ENCODE measurements at regions not wholly inside any gene's neighbourhood (a gene's known extent, or its start where the extent isn't known, plus 50 kb on each side); places are given as distances from the start of the nearest gene placed in this dataset.
"Not testable (repeated sequence)": the region's sequence is repeated elsewhere in the genome, so short reads cannot be mapped to it uniquely, and the experiment has no call there.

DNA sequence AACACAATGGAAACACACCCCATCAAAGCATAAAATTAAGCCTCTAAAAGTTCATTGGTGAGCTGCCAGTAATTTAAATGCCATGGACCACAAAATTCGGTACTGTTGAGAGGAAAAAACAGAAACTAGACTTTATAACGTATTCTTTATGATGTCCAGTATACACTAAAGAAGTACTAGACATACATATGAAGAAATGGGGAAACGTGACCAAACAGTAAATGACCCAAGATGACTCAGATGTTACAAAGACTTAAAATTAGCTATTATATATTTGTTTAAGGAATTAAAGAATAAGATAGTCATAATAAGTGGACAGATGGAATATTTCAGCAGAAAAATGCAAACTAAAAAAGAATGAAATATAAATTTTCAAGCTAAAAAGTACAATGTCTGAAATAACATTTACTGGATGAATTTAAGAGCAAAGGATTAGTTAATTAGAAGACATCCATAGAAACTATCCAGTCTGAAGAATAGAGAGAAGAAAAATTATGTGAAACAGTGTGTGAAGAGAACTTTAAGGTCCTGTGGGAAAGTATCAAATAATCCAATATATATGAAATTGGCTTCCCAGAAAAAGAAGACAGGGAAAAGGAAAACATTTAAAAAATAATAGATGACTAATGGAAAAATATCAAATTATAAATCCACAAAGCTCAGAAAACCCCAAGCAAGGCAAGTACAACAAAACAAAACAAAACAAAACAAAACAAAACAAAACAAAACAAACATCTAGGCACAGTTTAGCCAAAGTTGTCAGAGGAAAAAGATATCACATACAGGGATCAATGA lies 69.4 kb downstream of the SAMD9 start:
- no peak for DNase-seq (ENCODE audit: low read depth in 4 of 4, low spot score in 1 of 4)

DNA sequence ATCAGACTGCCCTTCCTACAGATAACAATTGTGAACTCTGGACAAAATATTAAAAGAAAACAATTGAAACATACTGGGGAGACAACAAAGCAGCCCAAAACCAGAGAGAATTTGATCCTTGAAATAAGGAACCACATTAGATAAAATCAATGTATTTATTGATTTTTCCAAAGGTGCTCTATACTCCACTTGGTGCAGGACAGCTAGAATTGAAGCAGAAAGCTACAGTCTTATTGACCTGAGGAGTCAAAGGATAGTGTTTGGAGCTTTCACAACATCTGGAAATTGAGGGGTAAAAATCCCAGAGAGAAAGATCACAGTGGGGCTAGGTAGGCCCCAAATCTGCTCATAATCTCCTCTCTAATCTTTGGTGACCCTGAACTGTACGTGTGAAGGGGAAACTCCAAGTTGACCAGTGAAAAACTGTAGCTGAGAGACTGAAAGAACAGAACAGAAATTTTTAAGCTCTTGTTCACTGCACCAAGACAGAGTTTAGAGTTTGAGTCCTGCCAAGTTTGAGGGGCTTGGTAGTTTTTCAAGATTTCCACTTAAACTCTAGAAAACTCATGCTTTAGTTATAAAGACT lies 70.2 kb downstream of the SAMD9 start:
- no peak for DNase-seq (ENCODE audit: low read depth in 4 of 4, low spot score in 1 of 4)

DNA sequence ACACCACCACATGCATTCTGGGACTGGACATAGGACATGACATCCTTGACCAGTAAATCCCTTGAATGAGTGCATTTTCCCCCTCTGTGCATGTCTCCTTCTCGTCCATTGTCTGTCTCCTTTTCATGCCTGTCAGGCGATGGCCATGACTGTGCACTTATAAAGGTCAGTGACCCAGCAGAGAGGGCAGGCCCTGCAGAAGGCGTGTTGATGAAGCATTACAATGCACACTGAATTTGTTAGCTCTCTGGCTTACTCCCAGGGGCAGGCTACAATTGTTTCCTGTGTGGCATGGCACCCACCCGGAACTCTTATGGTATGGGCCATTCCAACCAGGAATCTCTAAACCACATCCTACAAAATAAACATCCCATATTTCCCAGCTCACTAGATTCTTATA lies 71.1 kb downstream of the SAMD9 start:
- no peak for DNase-seq (ENCODE audit: low read depth in 4 of 4, low spot score in 1 of 4)

DNA sequence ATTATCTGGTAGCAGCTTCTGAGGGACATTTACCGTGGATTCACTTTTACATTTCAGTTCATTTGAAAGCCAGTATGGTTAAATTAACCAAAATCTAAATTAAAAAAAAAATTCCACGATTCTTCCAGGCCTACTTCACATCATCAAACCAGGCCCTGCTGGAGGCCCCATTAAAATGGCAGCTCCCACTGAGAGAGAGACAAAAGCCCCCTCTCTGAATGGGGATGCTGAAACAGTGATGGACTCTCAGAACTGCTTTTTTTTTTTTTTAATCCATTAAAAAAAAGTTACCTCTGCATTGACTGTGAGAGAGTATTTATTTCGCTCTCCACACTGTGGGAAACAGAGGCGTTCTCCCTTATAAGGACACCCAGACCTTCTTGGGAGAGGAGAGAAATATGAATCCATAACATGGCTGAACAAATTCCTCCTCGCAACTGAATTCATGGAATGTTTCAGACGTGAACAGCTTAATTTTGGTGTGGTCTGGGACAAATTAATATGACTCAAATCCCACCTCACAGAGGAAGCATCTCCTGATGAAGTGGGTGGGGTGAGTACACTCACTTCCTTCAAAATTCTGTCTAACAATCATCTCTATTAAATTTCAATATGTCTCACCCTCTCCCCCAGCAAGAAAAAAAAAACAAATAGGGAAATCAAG lies 73.5 kb downstream of the SAMD9 start:
- no peak for DNase-seq (ENCODE audit: low read depth in 4 of 4, low spot score in 1 of 4)

DNA sequence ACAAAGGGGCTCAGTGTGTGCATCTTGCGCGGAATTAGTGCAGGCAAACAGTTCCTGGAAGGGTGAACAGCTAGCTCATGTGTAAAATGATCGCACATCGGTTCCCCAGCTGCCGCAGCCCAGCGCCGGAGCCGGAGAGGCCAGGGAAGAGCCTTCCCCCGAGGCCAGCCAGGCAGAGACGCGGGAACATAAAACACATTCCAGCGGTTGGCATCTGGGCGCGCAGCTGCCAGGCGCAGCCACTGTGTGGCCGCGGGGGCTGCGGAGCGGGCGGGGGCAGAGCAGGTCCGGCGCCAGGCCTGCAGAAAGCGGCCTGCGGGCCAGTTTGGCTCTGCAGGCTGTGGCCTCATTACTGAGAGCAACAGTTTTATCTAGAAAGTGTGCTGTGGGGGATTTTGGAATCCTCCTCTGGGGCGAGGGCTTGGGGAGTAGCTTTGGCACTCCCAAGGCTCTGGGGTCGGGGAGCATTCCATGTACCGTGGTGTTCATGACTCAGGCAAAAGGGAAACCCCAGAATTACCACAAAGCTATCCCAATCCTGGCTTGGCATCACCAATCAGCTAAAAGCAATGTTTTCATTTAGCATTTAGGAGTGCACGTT lies 74.3 kb downstream of the SAMD9 start:
- DNase-seq (ENCODE audit: low read depth in 4 of 4, low spot score in 1 of 4): no peak

DNA sequence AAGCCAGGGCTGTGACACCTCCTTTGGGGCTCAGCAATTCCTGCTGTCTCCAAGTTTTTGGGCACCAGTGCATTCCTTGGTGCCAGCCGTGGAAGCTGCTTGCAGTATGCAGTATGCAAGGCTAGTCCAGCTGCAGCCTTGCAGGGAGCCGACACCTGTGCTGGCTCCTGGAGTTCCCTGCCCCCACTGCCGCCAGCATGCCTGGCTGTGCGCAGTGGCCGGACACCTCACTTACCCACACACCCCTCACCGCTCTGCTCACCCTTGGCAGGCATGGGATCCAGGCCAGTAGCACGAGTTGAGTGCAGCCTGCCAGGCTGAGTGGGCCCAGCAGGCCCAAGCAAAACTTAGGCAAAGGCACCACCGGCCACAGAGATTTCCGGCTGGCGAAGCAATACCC lies 77.4 kb downstream of the SAMD9 start:
- DNase-seq (ENCODE audit: low read depth in 4 of 4, low spot score in 1 of 4): no peak

DNA sequence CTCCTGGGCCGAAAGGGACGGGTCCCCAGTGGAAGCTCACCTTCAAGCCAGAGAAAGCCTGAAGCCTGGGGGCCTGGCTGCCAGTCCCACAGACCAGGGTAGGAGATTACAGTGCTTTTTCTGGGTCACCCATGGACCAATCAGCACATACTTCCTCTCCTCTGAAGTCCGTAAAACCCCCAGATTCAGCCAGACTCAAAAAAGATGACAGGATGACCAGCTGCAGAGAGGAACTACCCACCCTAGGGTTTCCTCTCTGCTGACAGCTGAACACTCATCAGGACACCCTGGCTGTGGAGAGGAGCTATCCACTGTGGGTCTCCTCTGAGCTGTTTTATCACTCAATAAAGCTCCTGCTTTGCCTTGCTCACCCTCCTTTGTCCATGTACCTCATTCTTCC lies 78.0 kb downstream of the SAMD9 start:
- DNase-seq (ENCODE audit: low read depth in 4 of 4, low spot score in 1 of 4): no peak

DNA sequence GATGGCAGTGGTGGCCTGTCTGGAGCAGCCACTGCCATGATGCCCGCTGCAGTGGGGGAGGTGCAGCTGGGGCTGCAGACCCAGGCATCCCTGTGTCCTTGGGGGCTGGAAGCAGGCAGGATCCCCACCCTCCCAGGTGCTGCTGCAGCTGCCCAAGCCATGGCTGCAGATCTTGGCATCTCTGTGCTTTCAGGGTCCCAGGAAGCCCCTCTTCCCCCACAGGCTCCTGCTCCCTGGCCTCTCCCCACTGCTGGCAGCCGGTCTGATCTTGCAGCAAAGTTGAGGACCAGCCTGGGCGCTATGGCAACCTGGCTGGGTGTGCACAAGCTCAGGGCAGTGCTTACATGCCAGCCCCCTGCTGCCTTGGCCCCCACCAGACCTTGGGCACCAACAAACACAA lies 78.5 kb downstream of the SAMD9 start:
- DNase-seq (ENCODE audit: low read depth in 4 of 4, low spot score in 1 of 4): no peak

DNA sequence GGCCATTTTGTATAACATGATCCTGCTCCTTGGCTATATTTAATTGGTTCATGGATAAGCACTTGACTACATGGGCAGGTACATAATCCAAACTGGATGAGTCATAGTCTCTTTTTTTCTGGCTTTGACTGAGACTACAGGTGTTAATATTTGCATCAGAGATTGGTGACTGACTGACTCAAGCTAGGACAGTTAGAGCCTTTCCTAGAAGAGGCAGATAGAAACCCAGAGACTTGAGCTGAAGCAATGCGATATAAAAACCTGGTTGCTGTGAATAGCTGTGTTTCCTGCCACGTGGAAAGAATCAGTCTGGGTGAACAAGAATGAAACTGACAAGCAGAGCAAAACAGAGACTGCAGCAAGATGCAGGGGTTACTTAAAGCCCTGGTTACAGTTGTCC lies 81.0 kb downstream of the SAMD9 start:
- DNase-seq (ENCODE audit: low read depth in 4 of 4, low spot score in 1 of 4): peak in 1 of 4 experiments; percentile 16

DNA sequence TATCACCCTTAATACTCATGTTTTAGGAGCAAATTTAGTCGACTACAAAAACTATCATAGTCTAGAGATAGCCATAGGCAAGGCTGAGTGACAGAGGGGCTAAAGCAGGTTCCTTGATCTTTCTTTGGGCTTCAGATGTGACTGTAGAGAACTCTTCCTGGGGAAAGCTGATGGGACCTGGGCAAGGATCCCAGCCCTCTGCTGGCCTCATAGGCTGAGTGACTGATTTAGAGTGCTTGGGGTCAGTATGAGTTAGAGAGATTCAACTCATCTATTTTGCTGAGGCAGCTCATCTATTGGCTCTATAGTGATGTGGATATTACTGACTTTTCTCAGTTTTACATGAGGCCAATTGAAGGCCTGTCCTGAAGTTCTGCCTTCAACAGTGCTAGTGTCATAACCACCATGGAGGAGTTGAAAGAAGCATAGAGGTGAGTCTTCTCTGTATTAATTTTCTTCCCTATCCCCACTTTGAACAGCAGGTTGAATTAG lies 81.6 kb downstream of the SAMD9 start:
- DNase-seq (ENCODE audit: low read depth in 4 of 4, low spot score in 1 of 4): no peak

DNA sequence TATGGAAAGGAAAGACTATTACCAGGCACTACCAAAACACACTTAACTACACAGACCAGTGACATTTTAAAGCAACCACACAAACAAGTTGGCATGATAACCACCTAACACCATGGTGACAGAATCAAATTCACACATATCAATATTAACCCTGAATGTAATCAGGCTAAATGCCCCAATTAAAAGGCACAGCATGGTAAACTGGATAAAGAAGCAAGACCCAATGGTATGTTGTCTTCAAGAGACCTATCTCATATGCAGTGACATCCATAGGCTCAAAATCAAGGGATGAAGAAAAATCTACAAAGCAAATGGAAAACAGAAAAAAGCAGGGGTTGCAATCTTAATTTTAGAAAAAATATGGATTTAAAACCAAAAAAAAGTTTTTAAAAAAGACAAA lies 86.0 kb downstream of the SAMD9 start:
- DNase-seq (ENCODE audit: low read depth in 4 of 4, low spot score in 1 of 4): no peak

DNA sequence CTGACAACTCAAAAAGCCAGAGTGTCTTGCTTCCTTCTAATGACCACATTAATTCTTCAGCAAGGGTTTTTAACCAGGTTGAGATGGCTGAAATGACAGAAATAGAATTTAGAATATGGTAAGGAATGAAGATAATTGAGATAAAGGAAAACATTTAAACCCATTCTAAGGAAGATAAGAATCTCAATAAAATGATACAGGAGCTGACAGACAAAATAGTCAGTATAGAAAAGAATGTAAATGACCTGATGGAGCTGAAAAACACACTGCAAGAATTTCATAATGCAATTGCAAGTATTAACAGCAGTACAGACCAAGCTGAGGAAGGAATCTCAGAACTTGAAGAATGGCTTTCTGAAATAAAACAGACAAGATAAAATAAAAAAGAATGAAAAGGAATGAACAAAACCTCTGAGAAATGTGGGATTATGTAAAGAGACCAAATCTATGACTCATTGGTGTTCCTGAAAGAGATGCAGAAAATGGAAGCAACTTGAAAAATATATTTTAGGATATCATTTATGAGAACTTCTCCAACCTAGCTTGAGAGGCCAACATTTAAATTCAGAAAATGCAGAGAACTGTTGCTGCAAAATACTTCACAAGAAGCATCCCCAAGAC lies 87.1 kb downstream of the SAMD9 start:
- no peak for DNase-seq (ENCODE audit: low read depth in 4 of 4, low spot score in 1 of 4)

DNA sequence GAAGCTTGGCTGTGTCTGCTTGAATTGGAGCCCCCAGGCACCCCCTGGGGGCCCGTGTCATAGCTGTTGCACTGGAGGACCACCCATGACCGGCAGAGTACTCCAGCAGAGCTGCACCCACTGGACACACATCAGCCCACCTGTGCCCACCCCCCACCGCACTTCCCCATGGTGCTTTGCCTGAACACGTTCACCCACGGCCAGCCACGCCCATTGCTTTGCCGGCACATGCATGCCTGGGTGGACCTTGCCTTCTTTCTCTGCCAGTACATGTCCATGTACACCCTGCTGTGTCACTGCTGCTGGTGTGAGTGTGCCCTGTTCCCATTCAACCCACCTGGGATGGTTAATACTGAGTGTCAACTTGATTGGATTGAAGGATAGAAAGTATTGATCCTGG lies 88.7 kb downstream of the SAMD9 start:
- no peak for DNase-seq (ENCODE audit: low read depth in 4 of 4, low spot score in 1 of 4)

DNA sequence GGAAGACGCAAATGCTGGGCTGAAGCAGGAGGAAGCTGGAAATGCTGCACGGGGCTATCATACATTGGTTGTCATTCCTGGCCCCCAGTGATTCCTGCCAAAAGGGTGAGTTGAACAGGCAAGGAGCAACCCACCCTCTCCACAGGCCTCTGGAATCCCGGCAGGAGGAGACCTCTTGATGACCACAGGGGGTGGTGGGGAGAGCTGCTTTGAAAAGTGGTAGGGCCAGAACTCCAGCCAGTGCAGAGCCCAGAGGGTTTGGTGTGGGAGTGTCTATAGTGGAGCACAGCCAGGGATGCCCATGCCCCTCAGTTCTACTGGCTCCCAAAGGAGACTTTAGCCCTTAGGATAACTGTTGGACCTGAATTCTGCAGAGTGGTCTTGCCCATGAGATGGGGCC lies 89.2 kb downstream of the SAMD9 start:
- no peak for DNase-seq (ENCODE audit: low read depth in 4 of 4, low spot score in 1 of 4)

DNA sequence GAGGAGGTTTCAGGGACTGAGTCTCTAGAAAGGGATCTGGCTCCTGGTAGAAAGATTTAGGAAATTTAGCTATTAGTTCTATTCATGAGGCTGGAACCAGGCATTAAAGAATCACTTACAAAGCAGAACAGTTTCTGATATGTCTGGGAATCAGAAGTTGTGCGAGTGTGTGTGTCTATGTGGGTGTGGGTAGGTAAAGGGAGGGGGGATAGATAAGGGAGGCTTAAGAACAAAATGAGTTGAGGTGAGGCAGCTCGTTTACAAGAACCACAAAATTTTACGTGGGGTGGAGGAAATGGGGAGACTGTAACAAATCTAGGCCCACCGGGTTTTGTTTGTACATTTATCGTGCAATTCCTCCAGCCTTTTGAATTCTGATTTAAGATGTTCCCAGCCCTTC lies 90.7 kb downstream of the SAMD9 start:
- no peak for DNase-seq (ENCODE audit: low read depth in 4 of 4, low spot score in 1 of 4)

DNA sequence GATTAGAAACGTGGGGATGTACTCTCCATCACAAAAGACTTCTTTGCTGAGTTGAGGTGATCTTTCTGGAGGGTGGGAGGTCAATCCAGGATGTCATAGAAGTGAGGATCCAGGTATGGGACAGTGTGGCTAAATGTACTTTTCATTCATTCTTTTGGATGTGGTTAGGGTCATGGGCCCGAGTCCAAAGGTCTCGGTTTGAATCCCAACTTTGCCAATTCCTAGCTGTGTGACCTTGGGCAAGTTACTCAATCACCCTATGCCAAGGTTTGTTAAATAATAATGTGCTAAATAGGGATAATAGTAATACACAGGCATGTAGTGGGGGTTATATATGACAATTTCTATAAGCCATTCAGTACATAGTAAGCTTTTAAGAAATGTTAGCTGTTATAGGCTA lies 91.4 kb downstream of the SAMD9 start:
- DNase-seq (ENCODE audit: low read depth in 4 of 4, low spot score in 1 of 4): no peak

DNA sequence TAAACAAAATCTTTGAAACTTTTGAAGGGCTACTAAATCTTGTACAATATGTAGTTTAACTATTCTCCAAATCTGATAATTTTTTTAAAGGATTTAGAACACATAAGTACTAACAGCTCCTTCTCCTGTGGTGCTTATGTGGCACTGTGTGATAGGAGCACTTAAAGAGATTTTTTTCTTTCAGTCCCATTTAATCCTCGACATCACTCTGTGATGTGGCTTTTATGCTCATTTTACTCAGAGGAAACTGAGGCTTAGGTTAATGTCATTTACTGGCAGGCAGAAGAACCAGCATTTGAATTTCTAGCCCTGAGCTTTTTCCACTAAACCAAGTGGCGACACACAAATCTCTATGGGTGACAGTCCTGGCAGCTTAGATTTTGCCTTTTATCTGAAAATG lies 92.4 kb downstream of the SAMD9 start:
- no peak for DNase-seq (ENCODE audit: low read depth in 4 of 4, low spot score in 1 of 4)

DNA sequence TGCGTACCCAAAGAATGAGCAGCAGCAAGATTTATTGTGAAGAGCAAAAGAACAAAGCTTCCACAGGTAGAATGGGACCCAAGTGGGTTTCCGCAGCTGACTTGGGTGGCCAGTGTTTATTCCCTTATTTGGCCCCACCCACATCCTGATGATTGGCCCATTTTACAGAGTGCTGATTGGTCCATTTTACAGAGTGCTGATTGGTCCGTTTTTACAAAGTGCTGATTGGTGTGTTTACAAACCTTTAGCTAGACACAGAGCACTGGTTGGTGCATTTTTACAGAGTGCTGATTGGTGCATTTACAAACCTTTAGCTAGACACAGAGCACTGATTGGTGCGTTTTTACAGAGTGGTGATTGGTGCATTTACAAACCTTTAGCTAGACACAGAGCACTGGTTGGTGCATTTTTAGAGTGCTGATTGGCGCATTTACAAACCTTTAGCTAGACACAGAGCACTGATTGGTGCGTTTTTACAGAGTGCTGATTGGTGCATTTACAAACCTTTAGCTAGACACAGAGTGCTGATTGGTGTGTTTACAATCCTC lies 94.8 kb downstream of the SAMD9 start:
- DNase-seq (ENCODE audit: low read depth in 4 of 4, low spot score in 1 of 4): not testable (repeated sequence)

DNA sequence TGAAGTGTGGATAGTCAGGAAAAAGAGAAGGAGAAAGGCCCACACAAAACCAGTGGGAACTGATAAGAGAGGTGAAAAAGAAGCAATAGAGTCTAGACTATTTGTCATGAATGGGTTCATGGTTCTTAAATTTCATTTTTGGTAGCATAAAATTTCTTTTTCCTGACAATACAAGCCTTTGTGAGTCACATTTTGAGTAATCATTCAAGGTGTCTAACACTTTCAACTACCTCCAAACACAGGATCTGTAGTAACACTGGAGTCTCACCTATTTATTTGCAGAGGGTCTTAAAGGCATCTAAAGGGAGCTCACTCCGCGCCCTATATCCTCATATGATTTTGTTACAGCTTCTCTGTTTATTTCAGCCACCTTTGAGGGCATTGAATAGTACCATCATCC lies 96.0 kb downstream of the SAMD9 start:
- DNase-seq (ENCODE audit: low read depth in 4 of 4, low spot score in 1 of 4): no peak

DNA sequence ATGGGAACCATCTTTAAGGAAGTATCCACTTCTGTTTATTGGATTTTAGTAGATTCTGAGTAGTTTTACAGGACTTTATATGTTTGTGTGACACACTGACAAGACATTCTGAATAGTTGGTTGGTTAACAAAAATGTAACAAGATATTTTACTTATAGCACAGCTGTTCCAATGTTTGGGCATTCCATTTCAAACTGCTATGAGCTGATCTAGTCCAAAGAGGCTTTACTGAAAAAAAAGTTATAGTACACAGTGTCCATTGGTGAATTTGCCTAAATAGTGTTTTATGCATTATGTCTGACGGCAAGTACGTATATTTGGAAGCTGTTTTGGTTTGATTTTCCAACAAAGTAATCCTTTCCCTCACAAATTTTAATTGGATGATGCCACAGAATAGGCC lies 99.1 kb downstream of the SAMD9 start:
- DNase-seq (ENCODE audit: low read depth in 4 of 4, low spot score in 1 of 4): no peak

DNA sequence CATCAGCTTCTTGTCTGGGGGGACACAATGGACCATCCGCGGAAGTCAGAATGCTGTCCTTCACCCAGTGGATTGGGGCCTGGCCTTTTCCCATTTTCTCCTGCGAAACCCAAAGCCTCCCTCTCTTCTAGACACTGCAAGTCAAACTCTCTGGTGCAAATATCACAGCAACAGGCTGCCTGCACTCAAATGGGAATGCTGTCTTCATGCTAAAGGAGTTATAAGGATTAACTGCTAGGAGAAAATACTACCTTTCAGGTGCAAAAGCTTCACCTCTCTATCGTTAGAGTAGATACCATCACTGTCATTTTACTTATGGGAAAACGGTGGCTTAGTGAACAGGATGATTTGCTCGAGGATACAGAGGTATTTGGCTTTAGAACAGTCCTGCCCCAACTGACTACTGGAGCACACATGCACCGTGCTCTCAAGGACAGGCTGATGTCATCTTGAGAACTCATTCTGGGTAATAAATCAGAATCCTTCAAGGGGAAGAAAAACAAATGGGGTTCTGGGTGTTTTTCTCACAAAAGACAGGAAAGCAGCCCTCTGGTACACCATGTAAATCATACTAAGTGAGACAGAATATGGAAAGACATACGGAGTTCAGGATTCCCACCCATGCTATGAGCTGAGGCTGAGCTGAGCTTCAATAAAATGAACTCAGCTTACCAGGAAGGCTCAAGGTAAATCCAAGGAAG lies 100.9 kb downstream of the SAMD9 start:
- DNase-seq (ENCODE audit: low read depth in 4 of 4, low spot score in 1 of 4): no peak

Data from stimulated activated CD4-positive, alpha-beta T cell treated with anti-CD3 and anti-CD28 coated beads, Interleukin-1b, Interleukin-23, amount 100 ng/mL, for 24 hours (primary cell).